K562 (cell line): ENCODE measurements at regions not wholly inside any gene's neighbourhood (a gene's known extent, or its start where the extent isn't known, plus 50 kb on each side); places are given as distances from the start of the nearest gene placed in this dataset.

ENCODE experiments used
- ATAC-seq: fragments of 200-7000 bp; cut with Tn5 transposase; 3 replicates; pipeline ENCODE4 v1.9.1; 2020; ENCODE audit warnings: moderate library complexity
- BruUV-seq: library from RNA; stranded (reverse); fragments of 400-500 nt; replicated peaks from 2 replicates; lab custom pipeline; 2021; lab: Mats Ljungman, UMichigan
- CTCF ChIA-PET: fragments of 300-600 bp; formaldehyde crosslinking; extraction: SDS; loops from one replicate; lab custom pipeline; 2021; ENCODE audit warnings: low intra/inter-chr PET ratio; lab: Yijun Ruan, JAX
- POLR2A ChIA-PET: fragments of 300-600, 350-650 bp; sonication (Branson Sonifier 250); formaldehyde crosslinking; extraction: SDS; loops from one replicate; lab custom pipeline; 2021; ENCODE audit warnings: antibody characterized with exemption, inconsistent platforms; lab: Yijun Ruan, JAX
- DNase-seq, 4 experiments: peaks; one replicate each; pipeline versions ENCODE4 v3.0.0 to v3.0.0-alpha.2; 2011 to 2018; ENCODE audit warnings: low spot score in 3 of 4, mixed read lengths in 3 of 4; ENCODE audit errors: extremely low read depth in 1 of 4
- FAIRE-seq: peaks from 2 replicates; lab custom pipeline; 2011; peaks lifted over from hg19 to GRCh38; lab: Jason Lieb, UNC
- H2AFZ ChIP-seq: 2 replicates; pipeline ENCODE4 v1.6.0; 2011; ENCODE audit warnings: low read depth, low read length, control low read depth, inconsistent platforms
- H3K27ac ChIP-seq: fragments of 200-600 bp; 3 replicates; pipeline ENCODE4 v1.8.0; 2011; ENCODE audit warnings: low read depth, mild to moderate bottlenecking, control low read depth, inconsistent platforms, low read length, moderate library complexity, mixed read lengths; ENCODE audit errors: extremely low read depth
- H3K27me3 ChIP-seq, 2 experiments: fragments of 300-600 bp in 1 of 2; 2 replicates in 1 of 2; 3 replicates in 1 of 2; pipeline versions ENCODE4 v1.6.0 to v1.8.0; 2011; ENCODE audit warnings: inconsistent platforms in 2 of 2, low read length in 2 of 2, mild to moderate bottlenecking in 1 of 2, mixed read lengths in 1 of 2, moderate library complexity in 1 of 2; ENCODE audit not compliant: control insufficient read depth in 2 of 2, insufficient read depth in 2 of 2
- H3K36me3 ChIP-seq: fragments of 300-600 bp; 3 replicates; pipeline ENCODE4 v1.8.0; 2011; ENCODE audit warnings: mild to moderate bottlenecking, low read length, inconsistent platforms; ENCODE audit not compliant: control insufficient read depth, insufficient read depth
- H3K4me1 ChIP-seq, 2 experiments: fragments of 200-600 bp in 1 of 2; replicated peaks in 1 of 2; 2 replicates in 1 of 2; 3 replicates in 1 of 2; pipeline versions ENCODE4 v1.5.1 to v1.8.0; 2011; ENCODE audit warnings: inconsistent platforms in 2 of 2, low read length in 2 of 2, mild to moderate bottlenecking in 1 of 2, mixed read lengths in 1 of 2, moderate library complexity in 1 of 2; ENCODE audit not compliant: control insufficient read depth in 2 of 2, insufficient read depth in 2 of 2
- H3K4me2 ChIP-seq: 2 replicates; pipeline ENCODE4 v1.6.1; 2011; ENCODE audit warnings: low read length, control low read depth, inconsistent platforms, mixed read lengths; ENCODE audit not compliant: insufficient read depth
- H3K4me3 ChIP-seq: fragments of 200-600 bp; sonication (generic), shearing (Covaris generic); 2 replicates; pipeline ENCODE4 v1.5.1; 2016; ENCODE audit warnings: control low read depth, inconsistent platforms
- H3K79me2 ChIP-seq: fragments of 200-600 bp; 3 replicates; pipeline ENCODE4 v1.8.0; 2011; ENCODE audit warnings: low read length, inconsistent platforms; ENCODE audit not compliant: control insufficient read depth, insufficient read depth
- H3K9ac ChIP-seq, 2 experiments: 2 replicates each; pipeline versions ENCODE4 v1.6.0 to v1.6.1; 2011; ENCODE audit warnings: low read depth in 2 of 2, low read length in 2 of 2, control low read depth in 1 of 2, inconsistent platforms in 1 of 2, mild to moderate bottlenecking in 1 of 2, mixed read lengths in 1 of 2; ENCODE audit not compliant: insufficient read depth in 1 of 2
- H3K9me1 ChIP-seq: one replicate; pipeline ENCODE4 v1.6.0; 2011; ENCODE audit warnings: inconsistent platforms, mild to moderate bottlenecking, low read length, moderate library complexity; ENCODE audit not compliant: control insufficient read depth, insufficient read depth
- H3K9me3 ChIP-seq: replicated peaks from 2 replicates; pipeline ENCODE4 v1.5.1; 2011; ENCODE audit warnings: low read depth, low read length, inconsistent platforms; ENCODE audit not compliant: control insufficient read depth, insufficient read depth
- H4K20me1 ChIP-seq: replicated peaks from 2 replicates; pipeline ENCODE4 v1.6.1; 2011; ENCODE audit warnings: low read length, inconsistent platforms, mixed read lengths; ENCODE audit not compliant: control insufficient read depth, insufficient read depth
- CCAR2 ChIP-seq: fragments of 200-400 bp; formaldehyde crosslinking; IDR thresholded peaks from 2 replicates; pipeline ENCODE4 v1.6.1; 2017; ENCODE audit warnings: mild to moderate bottlenecking, low read depth, low read length
- CEBPZ ChIP-seq: fragments of 150-350 bp; IDR thresholded peaks from 2 replicates; pipeline ENCODE4 v1.6.1; 2014; ENCODE audit warnings: low read depth, mild to moderate bottlenecking, low read length, borderline replicate concordance
- CHD7 ChIP-seq: fragments of 200-600 bp; sonication (generic); IDR thresholded peaks from one replicate; pipeline ENCODE4 v1.6.1; 2012; ENCODE audit warnings: mild to moderate bottlenecking, low read depth, low read length, inconsistent platforms
- CREM ChIP-seq: IDR thresholded peaks from 2 replicates; pipeline ENCODE4 v1.6.1; 2014; ENCODE audit warnings: antibody characterized with exemption, low read depth
- GTF2E2 ChIP-seq: fragments of 200-800 bp; sonication (Bioruptor generic); IDR thresholded peaks from 2 replicates; pipeline ENCODE4 v1.6.1; 2016; ENCODE audit warnings: missing genetic modification characterization, missing compliant biosample characterization
- HNRNPK ChIP-seq: fragments of 200-400 bp; formaldehyde crosslinking; IDR thresholded peaks from one replicate; pipeline ENCODE4 v1.6.1; 2018; ENCODE audit warnings: mild to moderate bottlenecking, low read depth, low read length; ENCODE audit not compliant: poor library complexity, severe bottlenecking
- PHTF2 ChIP-seq: fragments of 250-450 bp; sonication (Bioruptor Pico); IDR thresholded peaks from 2 replicates; pipeline ENCODE4 v1.5.0; 2021; ENCODE audit warnings: mild to moderate bottlenecking
- WGBS: fragments of 100-300 bp; shearing (Covaris generic); methylation state at CpG from one replicate; pipeline ENCODE4 v1.1.6; 2016; ENCODE audit warnings: low coverage, mixed read lengths; ENCODE audit not compliant: insufficient coverage; ENCODE audit errors: missing lambda C conversion rate; 5-methylcytosine and 5-hydroxymethylcytosine counted together
- in situ Hi-C: fragments of 300-500 bp; cut with MboI; formaldehyde crosslinking; loops from 4 replicates; pipeline ENCODE4 v1.15.0; 2018; ENCODE audit warnings: inconsistent platforms, mixed read lengths
- intact Hi-C: fragments of 100-400 bp; cut with micrococcal nuclease; formaldehyde crosslinking; loops from 2 replicates; pipeline ENCODE4 v1.14.2; 2022

GRCh38 chr13:99743094-99743493 is 228.5 kb downstream of the ZIC5 start (continued):
- no peak for TF ChIP-seq CREM
- TF ChIP-seq GTF2E2 (tag) = no peak
- no peak for TF ChIP-seq PHTF2 (CRISPR knock-in tag)
- no peak for TF ChIP-seq CCAR2
- TF ChIP-seq, all 486 proteins: peak for 0

GRCh38 chr13:99741960-99742359 is 229.6 kb downstream of the ZIC5 start:
- Histone ChIP-seq H3K4me3 (no peak overlapping the region), H3K27ac (no peak overlapping the region), H3K4me2 (no peak overlapping the region), H3K9ac (no peak overlapping the region), H3K9me3 (no peaks in the 10 kb centered on the region), H4K20me1 (no peaks in the 10 kb centered on the region; the same call in 1 of the 2 replicates), H3K27me3 (peaks cover 12 to 34% of the 10 kb centered on the region in 2 experiments; a peak in 4 of 5 replicates), H2AFZ (no peak overlapping the region), H3K9me1 (no peaks in the 10 kb centered on the region), H3K36me3 (no peaks in the 10 kb centered on the region), H3K4me1 (no peaks in the 10 kb centered on the region), H3K79me2 (no peaks in the 10 kb centered on the region)
- in situ Hi-C loops (no loop called here), intact Hi-C loops (no loop called here)
- no peak for DNase-seq
- ChIA-PET POLR2A (no interaction called here), CTCF (no interaction called here)
- no peak for ATAC-seq
- BruUV-seq = no TSS peak
- WGBS = 0% methylated on average over 6 of the region's 6 CpGs
- no peak for FAIRE-seq
- TF ChIP-seq CEBPZ = no peak
- no peak for TF ChIP-seq CHD7
- TF ChIP-seq HNRNPK = no peak
